ENCODE measurements at regions not wholly inside any gene's neighbourhood (a gene's known extent, or its start where the extent isn't known, plus 50 kb on each side); places are given as distances from the start of the nearest gene placed in this dataset.

GRCh38 chr2:107622741-107623310 is 203.9 kb upstream of the RGPD4 start:
- H3K79me2 ChIP-seq (ENCODE audit: insufficient read depth, low read depth): no peaks in the 10 kb centered on the region
- H3K27me3 ChIP-seq (ENCODE audit: insufficient read depth, low read depth): no peaks in the 10 kb centered on the region
- TF ChIP-seq, protein P1, sequence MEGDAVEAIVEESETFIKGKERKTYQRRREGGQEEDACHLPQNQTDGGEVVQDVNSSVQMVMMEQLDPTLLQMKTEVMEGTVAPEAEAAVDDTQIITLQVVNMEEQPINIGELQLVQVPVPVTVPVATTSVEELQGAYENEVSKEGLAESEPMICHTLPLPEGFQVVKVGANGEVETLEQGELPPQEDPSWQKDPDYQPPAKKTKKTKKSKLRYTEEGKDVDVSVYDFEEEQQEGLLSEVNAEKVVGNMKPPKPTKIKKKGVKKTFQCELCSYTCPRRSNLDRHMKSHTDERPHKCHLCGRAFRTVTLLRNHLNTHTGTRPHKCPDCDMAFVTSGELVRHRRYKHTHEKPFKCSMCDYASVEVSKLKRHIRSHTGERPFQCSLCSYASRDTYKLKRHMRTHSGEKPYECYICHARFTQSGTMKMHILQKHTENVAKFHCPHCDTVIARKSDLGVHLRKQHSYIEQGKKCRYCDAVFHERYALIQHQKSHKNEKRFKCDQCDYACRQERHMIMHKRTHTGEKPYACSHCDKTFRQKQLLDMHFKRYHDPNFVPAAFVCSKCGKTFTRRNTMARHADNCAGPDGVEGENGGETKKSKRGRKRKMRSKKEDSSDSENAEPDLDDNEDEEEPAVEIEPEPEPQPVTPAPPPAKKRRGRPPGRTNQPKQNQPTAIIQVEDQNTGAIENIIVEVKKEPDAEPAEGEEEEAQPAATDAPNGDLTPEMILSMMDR (conservative IDR thresholded peaks at IDR 0.05; ENCODE audit: low read depth, low read length): no peak
- no peak overlapping the region for H3K27ac ChIP-seq
- no peak overlapping the region for H3K9ac ChIP-seq
- no peak overlapping the region for H2AFZ ChIP-seq (ENCODE audit: low read depth)
- H3K4me3 ChIP-seq (IDR thresholded peaks at IDR 0.05; ENCODE audit: insufficient read depth, low read depth, low read length): no peak overlapping the region
- H3K4me1 ChIP-seq (ENCODE audit: low read depth, poor library complexity, severe bottlenecking): no peaks in the 10 kb centered on the region
- no peak overlapping the region for H3K4me2 ChIP-seq
- no peaks in the 10 kb centered on the region for H3K36me3 ChIP-seq (ENCODE audit: insufficient read depth)
- H4K20me1 ChIP-seq (ENCODE audit: insufficient read depth): no peaks in the 10 kb centered on the region

DNA sequence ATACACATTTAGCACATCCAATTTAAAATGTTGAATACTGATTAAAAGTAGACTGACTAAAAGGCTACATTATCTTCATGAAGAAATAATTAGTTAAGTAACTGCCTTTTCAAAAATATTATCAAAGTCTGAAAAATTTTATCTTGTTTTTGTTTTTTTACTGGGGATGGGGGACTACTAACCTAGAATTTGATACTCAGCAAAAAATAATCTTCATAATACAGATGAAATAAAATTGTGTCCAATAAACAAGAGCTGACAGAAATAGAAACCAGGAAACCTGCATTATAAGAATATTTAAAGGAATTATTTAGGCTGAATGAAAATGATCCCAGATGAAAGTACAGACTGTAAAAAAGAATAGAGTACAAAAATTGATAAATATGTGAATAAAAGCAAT is 200.7 kb upstream of the RGPD4 start:
- no peaks in the 10 kb centered on the region for H3K4me1 ChIP-seq (ENCODE audit: low read depth, poor library complexity, severe bottlenecking)
- no peaks in the 10 kb centered on the region for H3K79me2 ChIP-seq (ENCODE audit: insufficient read depth, low read depth)
- H3K9ac ChIP-seq: no peak overlapping the region
- no peak overlapping the region for H3K27ac ChIP-seq
- H3K4me2 ChIP-seq: no peak overlapping the region
- H3K4me3 ChIP-seq (IDR thresholded peaks at IDR 0.05; ENCODE audit: insufficient read depth, low read depth, low read length): no peak overlapping the region
- TF ChIP-seq, protein P1 (conservative IDR thresholded peaks at IDR 0.05; ENCODE audit: low read depth, low read length): no peak
- no peaks in the 10 kb centered on the region for H4K20me1 ChIP-seq (ENCODE audit: insufficient read depth)
- H2AFZ ChIP-seq (ENCODE audit: low read depth): no peak overlapping the region
- H3K27me3 ChIP-seq (ENCODE audit: insufficient read depth, low read depth): no peaks in the 10 kb centered on the region
- no peaks in the 10 kb centered on the region for H3K36me3 ChIP-seq (ENCODE audit: insufficient read depth)

DNA sequence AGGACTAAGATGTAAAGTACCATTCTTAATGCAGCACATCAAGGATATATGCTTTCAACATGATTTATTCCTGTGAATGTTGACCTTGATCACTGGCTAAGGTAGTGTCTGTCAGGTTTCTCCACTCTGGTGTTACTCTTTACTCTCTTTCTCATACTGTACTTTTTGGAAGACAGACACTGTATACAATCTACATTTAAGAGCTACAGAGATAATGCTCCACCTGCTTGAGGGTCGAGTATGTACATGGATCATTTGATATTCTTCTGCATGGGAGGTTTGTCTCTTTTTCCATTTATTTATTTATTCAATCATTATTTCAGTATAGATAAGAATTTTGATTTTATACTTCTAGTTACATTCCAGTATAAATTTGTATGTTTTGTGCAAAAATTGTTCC is 199.5 kb upstream of the RGPD4 start:
- H3K4me1 ChIP-seq (ENCODE audit: low read depth, poor library complexity, severe bottlenecking): no peaks in the 10 kb centered on the region

GRCh38 chr2:107627926-107628325 is 198.8 kb upstream of the RGPD4 start:
- Histone ChIP-seq H3K27ac (no peak overlapping the region), H2AFZ (ENCODE audit: low read depth) (no peak overlapping the region), H3K4me3 (IDR thresholded peaks at IDR 0.05; ENCODE audit: insufficient read depth, low read depth, low read length) (no peak overlapping the region), H3K9ac (no peak overlapping the region), H3K4me1 (ENCODE audit: low read depth, poor library complexity, severe bottlenecking) (no peaks in the 10 kb centered on the region), H3K79me2 (ENCODE audit: insufficient read depth, low read depth) (no peaks in the 10 kb centered on the region), H3K4me2 (no peak overlapping the region), H3K27me3 (ENCODE audit: insufficient read depth, low read depth) (no peaks in the 10 kb centered on the region), H3K36me3 (ENCODE audit: insufficient read depth) (no peaks in the 10 kb centered on the region), H4K20me1 (ENCODE audit: insufficient read depth) (no peaks in the 10 kb centered on the region)
- TF ChIP-seq, protein P1 (conservative IDR thresholded peaks at IDR 0.05; ENCODE audit: low read depth, low read length): no peak

More for the DNA sequence above, 199.5 kb upstream of the RGPD4 start:
- TF ChIP-seq, protein P1 (conservative IDR thresholded peaks at IDR 0.05; ENCODE audit: low read depth, low read length): peak; percentile 49
- Histone ChIP-seq H3K27ac (no peak overlapping the region), H3K4me2 (no peak overlapping the region), H3K79me2 (ENCODE audit: insufficient read depth, low read depth) (no peaks in the 10 kb centered on the region), H4K20me1 (ENCODE audit: insufficient read depth) (no peaks in the 10 kb centered on the region), H3K27me3 (ENCODE audit: insufficient read depth, low read depth) (no peaks in the 10 kb centered on the region), H3K4me3 (IDR thresholded peaks at IDR 0.05; ENCODE audit: insufficient read depth, low read depth, low read length) (no peak overlapping the region), H2AFZ (ENCODE audit: low read depth) (no peak overlapping the region), H3K9ac (no peak overlapping the region), H3K36me3 (ENCODE audit: insufficient read depth) (no peaks in the 10 kb centered on the region)
